ENCODE measurements at regions not wholly inside any gene's neighbourhood (a gene's known extent, or its start where the extent isn't known, plus 50 kb on each side); places are given as distances from the start of the nearest gene placed in this dataset.
"Not testable (repeated sequence)": the region's sequence is repeated elsewhere in the genome, so short reads cannot be mapped to it uniquely, and the experiment has no call there.

GRCh38 chr18:15061289-15061896, 313.4 kb downstream of the ANKRD30B start:
- DNase-seq (ENCODE audit: low read depth) = not testable (repeated sequence)

GRCh38 chr18:15066434-15066833, 318.5 kb downstream of the ANKRD30B start:
- DNase-seq (ENCODE audit: low read depth) = not testable (repeated sequence)

GRCh38 chr18:15071311-15071710, 323.3 kb downstream of the ANKRD30B start:
- not testable (repeated sequence) for DNase-seq (ENCODE audit: low read depth)

Measured in ELR (cell line).